Fibroblast of skin of left biceps (primary cell): ENCODE measurements at regions not wholly inside any gene's neighbourhood (a gene's known extent, or its start where the extent isn't known, plus 50 kb on each side); places are given as distances from the start of the nearest gene placed in this dataset.

Source experiments
- DNase-seq, 2 experiments: peaks; one replicate each; pipeline ENCODE4 v3.0.0-alpha.2; 2013; ENCODE audit warnings: low read depth in 2 of 2

- peak; percentile 75 to 78 for DNase-seq
Observed at GRCh38 chr2:37590119-37590571, 81.3 kb downstream of the CDC42EP3 start.
